H9 (cell line): ENCODE measurements at regions not wholly inside any gene's neighbourhood (a gene's known extent, or its start where the extent isn't known, plus 50 kb on each side); places are given as distances from the start of the nearest gene placed in this dataset.

Experiments
- DNase-seq: peaks from one replicate; pipeline ENCODE4 v3.0.0-alpha.2; 2017
- H2AFZ ChIP-seq: one replicate; pipeline ENCODE4 v1.6.1; 2013; ENCODE audit warnings: mild to moderate bottlenecking, low read length, control low read depth, moderate library complexity
- H2AK5ac ChIP-seq: 2 replicates; pipeline ENCODE4 v1.6.1; 2013; ENCODE audit warnings: low read length, control low read depth, mixed read lengths; ENCODE audit not compliant: insufficient read length
- H2BK120ac ChIP-seq: one replicate; pipeline ENCODE4 v1.6.1; 2013; ENCODE audit warnings: low read depth, mild to moderate bottlenecking, low read length, control low read depth, inconsistent platforms; ENCODE audit not compliant: poor library complexity, severe bottlenecking
- H2BK12ac ChIP-seq: 2 replicates; pipeline ENCODE4 v1.6.1; 2013; ENCODE audit warnings: low read length, control low read depth, mixed read lengths, low read depth; ENCODE audit not compliant: insufficient read length
- H2BK15ac ChIP-seq: 2 replicates; pipeline ENCODE4 v1.6.1; 2013; ENCODE audit warnings: low read depth, low read length, control low read depth
- H2BK20ac ChIP-seq: one replicate; pipeline ENCODE4 v1.6.1; 2013; ENCODE audit warnings: low read depth, mild to moderate bottlenecking, low read length, control low read depth, inconsistent platforms; ENCODE audit not compliant: poor library complexity, severe bottlenecking
- H2BK5ac ChIP-seq: 2 replicates; pipeline ENCODE4 v1.6.1; 2013; ENCODE audit warnings: low read length, control low read depth, mixed read lengths; ENCODE audit not compliant: insufficient read length
- H3K14ac ChIP-seq: 2 replicates; pipeline ENCODE4 v1.6.1; 2013; ENCODE audit warnings: low read length, control low read depth; ENCODE audit not compliant: insufficient read depth
- H3K18ac ChIP-seq: 2 replicates; pipeline ENCODE4 v1.6.1; 2013; ENCODE audit warnings: low read depth, mild to moderate bottlenecking, mixed read lengths, low read length, control low read depth; ENCODE audit not compliant: insufficient read length
- H3K23ac ChIP-seq: 2 replicates; pipeline ENCODE4 v1.6.1; 2013; ENCODE audit warnings: low read length, control low read depth, mixed read lengths, low read depth; ENCODE audit not compliant: insufficient read length
- H3K23me2 ChIP-seq: 2 replicates; pipeline ENCODE4 v1.6.1; 2013; ENCODE audit warnings: low read depth, mild to moderate bottlenecking, mixed read lengths, low read length, control low read depth; ENCODE audit not compliant: insufficient read length, poor library complexity, severe bottlenecking
- H3K27ac ChIP-seq: 2 replicates; pipeline ENCODE4 v1.5.1; 2013; ENCODE audit warnings: low read length, control low read depth, mixed read lengths, low read depth; ENCODE audit not compliant: insufficient read length
- H3K27me3 ChIP-seq: 2 replicates; pipeline ENCODE4 v1.6.1; 2013; ENCODE audit warnings: low read length, control low read depth, inconsistent platforms; ENCODE audit not compliant: insufficient read depth
- H3K4ac ChIP-seq: 2 replicates; pipeline ENCODE4 v1.6.1; 2013; ENCODE audit warnings: low read depth, mild to moderate bottlenecking, control low read depth, inconsistent platforms, low read length, moderate library complexity
- H3K4me1 ChIP-seq: 2 replicates; pipeline ENCODE4 v1.6.1; 2013; ENCODE audit warnings: low read length, control low read depth, inconsistent platforms; ENCODE audit not compliant: insufficient read depth
- H3K4me2 ChIP-seq: 2 replicates; pipeline ENCODE4 v1.6.1; 2013; ENCODE audit warnings: low read length, control low read depth, mixed read lengths; ENCODE audit not compliant: insufficient read length, insufficient read depth
- H3K56ac ChIP-seq: 2 replicates; pipeline ENCODE4 v1.6.1; 2013; ENCODE audit warnings: low read depth, mild to moderate bottlenecking, mixed read lengths, low read length, control low read depth; ENCODE audit not compliant: insufficient read length
- H3K79me1 ChIP-seq: 2 replicates; pipeline ENCODE4 v1.6.1; 2013; ENCODE audit warnings: low read depth, mild to moderate bottlenecking, moderate library complexity, low read length, control low read depth, inconsistent platforms; ENCODE audit not compliant: insufficient read depth, poor library complexity, severe bottlenecking
- H3K79me2 ChIP-seq: 2 replicates; pipeline ENCODE4 v1.6.1; 2013; ENCODE audit warnings: low read length, control low read depth, inconsistent platforms; ENCODE audit not compliant: insufficient read depth
- H3K9ac ChIP-seq: 2 replicates; pipeline ENCODE4 v1.6.1; 2013; ENCODE audit warnings: low read length, control low read depth, mixed read lengths; ENCODE audit not compliant: insufficient read length; ENCODE audit errors: extremely low read depth
- H3K9me3 ChIP-seq: one replicate; pipeline ENCODE4 v1.6.1; 2013; ENCODE audit warnings: low read depth, low read length, inconsistent platforms; ENCODE audit not compliant: control insufficient read depth
- H3T11ph ChIP-seq: one replicate; pipeline ENCODE4 v1.6.1; 2013; ENCODE audit warnings: mild to moderate bottlenecking, low read length, control low read depth, inconsistent platforms
- H4K20me1 ChIP-seq: one replicate; pipeline ENCODE4 v1.6.1; 2013; ENCODE audit not compliant: control insufficient read depth, insufficient read length, insufficient read depth
- H4K5ac ChIP-seq: 2 replicates; pipeline ENCODE4 v1.6.1; 2013; ENCODE audit warnings: low read depth, mild to moderate bottlenecking, mixed read lengths, low read length, control low read depth; ENCODE audit not compliant: insufficient read length
- H4K8ac ChIP-seq: replicated peaks from 2 replicates; pipeline ENCODE4 v1.6.1; 2013; ENCODE audit warnings: low read length, control low read depth, mixed read lengths, low read depth; ENCODE audit not compliant: insufficient read length
- H4K91ac ChIP-seq: 2 replicates; pipeline ENCODE4 v1.6.1; 2013; ENCODE audit warnings: low read depth, mild to moderate bottlenecking, moderate library complexity, mixed read lengths, low read length, control low read depth; ENCODE audit not compliant: insufficient read length
- H3K27ac Mint-ChIP-seq, 3 experiments: 2 replicates in 2 of 3; 3 replicates in 1 of 3; pipeline ENCODE4 v1.8.0; 2020 to 2021; ENCODE audit warnings: mixed read lengths in 3 of 3, mild to moderate bottlenecking in 1 of 3, moderate library complexity in 1 of 3
- H3K27me3 Mint-ChIP-seq: 2 replicates; pipeline ENCODE4 v1.8.0; 2021; ENCODE audit warnings: low read depth, mild to moderate bottlenecking, moderate library complexity, mixed read lengths
- H3K36me3 Mint-ChIP-seq, 3 experiments: 2 replicates in 2 of 3; 3 replicates in 1 of 3; pipeline ENCODE4 v1.8.0; 2020 to 2021; ENCODE audit warnings: low read depth in 3 of 3, mixed read lengths in 3 of 3; ENCODE audit not compliant: insufficient read depth in 1 of 3
- H3K4me1 Mint-ChIP-seq, 2 experiments: 2 replicates each; pipeline ENCODE4 v1.8.0; 2020; ENCODE audit warnings: mixed read lengths in 2 of 2
- H3K4me3 Mint-ChIP-seq, 2 experiments: 2 replicates in 1 of 2; 3 replicates in 1 of 2; pipeline ENCODE4 v1.8.0; 2020 to 2021; ENCODE audit warnings: mild to moderate bottlenecking in 2 of 2, mixed read lengths in 2 of 2, moderate library complexity in 1 of 2
- H3K9me3 Mint-ChIP-seq, 2 experiments: 2 replicates in 1 of 2; 3 replicates in 1 of 2; pipeline ENCODE4 v1.8.0; 2020; ENCODE audit warnings: mild to moderate bottlenecking in 2 of 2, mixed read lengths in 2 of 2, moderate library complexity in 1 of 2
- WGBS: extraction: QIAGEN DNeasy Blood & Tissue Kit; methylation state at CpG from one replicate; pipeline ENCODE4 v1.1.7; 2013; ENCODE audit warnings: missing lambda C conversion rate, low lambda C conversion rate, mixed read lengths; ENCODE audit not compliant: insufficient read length; ENCODE audit errors: extremely low coverage; 5-methylcytosine and 5-hydroxymethylcytosine counted together
- TF ChIP-seq, protein P1 (sequence below): fragments of 200-600 bp; sonication (generic); conservative IDR thresholded peaks from 3 replicates; pipeline ENCODE4 v1.8.0; 2021; ENCODE audit warnings: antibody characterized with exemption, mild to moderate bottlenecking

DNA sequence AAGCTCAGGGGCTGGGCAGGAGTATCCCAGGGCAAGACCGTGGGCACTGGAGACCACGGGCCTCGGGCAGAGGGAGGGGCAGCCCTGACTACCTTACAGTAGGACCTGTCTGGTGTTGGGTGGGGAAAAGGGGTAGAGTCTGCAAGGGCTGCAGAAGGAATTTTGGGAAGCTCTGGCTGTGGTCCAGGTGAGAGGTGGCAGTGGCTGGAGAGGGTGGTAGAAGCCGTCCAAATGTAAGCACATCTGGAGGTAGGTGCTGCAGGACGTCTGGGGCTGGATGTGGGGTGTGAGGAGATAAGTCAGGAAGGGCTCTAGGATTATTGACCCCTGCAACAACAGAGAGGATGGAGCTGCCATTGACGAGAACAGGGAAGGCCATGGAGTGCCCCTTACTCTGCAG is 486.7 kb downstream of the EIPR1 start:
- H3K27ac ChIP-seq: no peak overlapping the region
- H2BK15ac ChIP-seq: no peak overlapping the region
- H4K5ac ChIP-seq: no peak overlapping the region
- H2BK5ac ChIP-seq: no peak overlapping the region
- no peak overlapping the region for H3K9ac ChIP-seq
- H3K79me1 ChIP-seq: no peaks in the 10 kb centered on the region
- no peak overlapping the region for H3K4ac ChIP-seq
- no peak overlapping the region for H3K14ac ChIP-seq
- no peaks in the 10 kb centered on the region; the same call in 1 of the 2 replicates for H3K27me3 Mint-ChIP-seq
- H3K4me2 ChIP-seq: no peak overlapping the region
- no peak overlapping the region for H3K23ac ChIP-seq
- H3K36me3 Mint-ChIP-seq: no peaks in the 10 kb centered on the region
- no peak overlapping the region for H2AFZ ChIP-seq
- no peaks in the 10 kb centered on the region for H3K23me2 ChIP-seq
- no peak overlapping the region for H2BK120ac ChIP-seq
- H3K27ac Mint-ChIP-seq: peak overlapping the region in 1 of 3 experiments; percentile 82; a peak in 1 of 7 replicates
- no CpG with 5 or more reads among the region's 6 CpGs for WGBS
- no peak overlapping the region for H2AK5ac ChIP-seq
- H3K4me3 Mint-ChIP-seq: no peak overlapping the region
- peak; percentile 5 for DNase-seq
- H2BK20ac ChIP-seq: no peak overlapping the region
- H3K4me1 ChIP-seq: no peaks in the 10 kb centered on the region; the same call in 1 of the 2 replicates
- no peak overlapping the region for H3T11ph ChIP-seq
- H2BK12ac ChIP-seq: no peak overlapping the region
- no peaks in the 10 kb centered on the region for H3K9me3 ChIP-seq
- no peak overlapping the region for H3K18ac ChIP-seq
- no peak overlapping the region for H3K56ac ChIP-seq
- no peaks in the 10 kb centered on the region for H4K20me1 ChIP-seq
- H4K8ac ChIP-seq: no peak overlapping the region
- H3K79me2 ChIP-seq: no peaks in the 10 kb centered on the region
- H3K4me1 Mint-ChIP-seq: no peaks in the 10 kb centered on the region
- H4K91ac ChIP-seq: no peak overlapping the region
- no peaks in the 10 kb centered on the region; a peak in 1 of 5 replicates for H3K9me3 Mint-ChIP-seq
- TF ChIP-seq, protein P1, sequence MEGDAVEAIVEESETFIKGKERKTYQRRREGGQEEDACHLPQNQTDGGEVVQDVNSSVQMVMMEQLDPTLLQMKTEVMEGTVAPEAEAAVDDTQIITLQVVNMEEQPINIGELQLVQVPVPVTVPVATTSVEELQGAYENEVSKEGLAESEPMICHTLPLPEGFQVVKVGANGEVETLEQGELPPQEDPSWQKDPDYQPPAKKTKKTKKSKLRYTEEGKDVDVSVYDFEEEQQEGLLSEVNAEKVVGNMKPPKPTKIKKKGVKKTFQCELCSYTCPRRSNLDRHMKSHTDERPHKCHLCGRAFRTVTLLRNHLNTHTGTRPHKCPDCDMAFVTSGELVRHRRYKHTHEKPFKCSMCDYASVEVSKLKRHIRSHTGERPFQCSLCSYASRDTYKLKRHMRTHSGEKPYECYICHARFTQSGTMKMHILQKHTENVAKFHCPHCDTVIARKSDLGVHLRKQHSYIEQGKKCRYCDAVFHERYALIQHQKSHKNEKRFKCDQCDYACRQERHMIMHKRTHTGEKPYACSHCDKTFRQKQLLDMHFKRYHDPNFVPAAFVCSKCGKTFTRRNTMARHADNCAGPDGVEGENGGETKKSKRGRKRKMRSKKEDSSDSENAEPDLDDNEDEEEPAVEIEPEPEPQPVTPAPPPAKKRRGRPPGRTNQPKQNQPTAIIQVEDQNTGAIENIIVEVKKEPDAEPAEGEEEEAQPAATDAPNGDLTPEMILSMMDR: no peak
- H3K27me3 ChIP-seq: no peaks in the 10 kb centered on the region
